Smooth muscle cell (in vitro differentiated cells): ENCODE measurements at regions not wholly inside any gene's neighbourhood (a gene's known extent, or its start where the extent isn't known, plus 50 kb on each side); places are given as distances from the start of the nearest gene placed in this dataset.

ENCODE experiments used
- DNase-seq: peaks from one replicate; lab custom pipeline; 2025; ENCODE audit not compliant: unreplicated experiment; lab: John Stamatoyannopoulos, UW
- H2AFZ ChIP-seq: fragments of 200-600 bp; sonication (generic); 2 replicates; pipeline ENCODE4 v1.6.0; 2016; ENCODE audit warnings: antibody characterized with exemption, low read depth, mild to moderate bottlenecking
- H3F3A ChIP-seq: fragments of 200-600 bp; sonication (generic); 2 replicates; pipeline ENCODE4 v1.6.0; 2017; ENCODE audit warnings: antibody characterized with exemption, low read depth
- H3K27ac ChIP-seq: fragments of 200-600 bp; sonication (generic); 2 replicates; pipeline ENCODE4 v1.5.1; 2016; ENCODE audit warnings: low read depth, mild to moderate bottlenecking
- H3K27me3 ChIP-seq: fragments of 200-600 bp; sonication (generic); 2 replicates; pipeline ENCODE4 v1.6.1; 2016; ENCODE audit warnings: low read depth, mild to moderate bottlenecking
- H3K36me3 ChIP-seq: fragments of 200-600 bp; sonication (generic); 2 replicates; pipeline ENCODE4 v1.5.1; 2016; ENCODE audit warnings: low read depth
- H3K4me1 ChIP-seq: fragments of 200-600 bp; sonication (generic); 2 replicates; pipeline ENCODE4 v1.5.1; 2016; ENCODE audit warnings: low read depth
- H3K4me2 ChIP-seq: fragments of 200-600 bp; sonication (generic); 2 replicates; pipeline ENCODE4 v1.6.0; 2016; ENCODE audit warnings: mild to moderate bottlenecking
- H3K4me3 ChIP-seq: fragments of 200-600 bp; sonication (generic); 2 replicates; pipeline ENCODE4 v1.5.1; 2016; ENCODE audit warnings: mild to moderate bottlenecking
- H3K79me2 ChIP-seq: fragments of 200-600 bp; sonication (generic); 2 replicates; pipeline ENCODE4 v1.6.0; 2016; ENCODE audit warnings: low read depth, mild to moderate bottlenecking
- H3K9ac ChIP-seq: fragments of 200-600 bp; sonication (generic); 2 replicates; pipeline ENCODE4 v1.6.0; 2016; ENCODE audit warnings: low read depth
- H3K9me3 ChIP-seq: fragments of 200-600 bp; sonication (generic); replicated peaks from 2 replicates; pipeline ENCODE4 v1.5.1; 2016; ENCODE audit warnings: low read depth
- H4K20me1 ChIP-seq: fragments of 200-600 bp; sonication (generic); 2 replicates; pipeline ENCODE4 v1.6.0; 2016; ENCODE audit warnings: low read depth
- CTCF ChIP-seq: fragments of 200-600 bp; sonication (generic); IDR thresholded peaks from 2 replicates; pipeline ENCODE4 v1.5.1; 2017; ENCODE audit warnings: borderline replicate concordance, mild to moderate bottlenecking, antibody characterized with exemption; ENCODE audit not compliant: insufficient read depth, poor library complexity, severe bottlenecking
- WGBS: methylation state at CpG from one replicate; pipeline ENCODE4 v1.1.7; 2016; ENCODE audit warnings: low lambda C conversion rate; 5-methylcytosine and 5-hydroxymethylcytosine counted together

- H3K4me3 ChIP-seq = no peak overlapping the region
- no peaks in the 10 kb centered on the region for H3K9me3 ChIP-seq
- WGBS = 90% methylated on average over 3 of the region's 3 CpGs
- H3F3A ChIP-seq = no peaks in the 10 kb centered on the region
- H3K4me2 ChIP-seq = no peak overlapping the region
- H3K9ac ChIP-seq = no peak overlapping the region
- H3K27me3 ChIP-seq = no peaks in the 10 kb centered on the region
- no peaks in the 10 kb centered on the region for H4K20me1 ChIP-seq
- H3K36me3 ChIP-seq = no peaks in the 10 kb centered on the region
- no peak for DNase-seq
- no peaks in the 10 kb centered on the region for H3K79me2 ChIP-seq
- H2AFZ ChIP-seq = no peak overlapping the region
- H3K4me1 ChIP-seq = peaks cover 6% of the 10 kb centered on the region
- no peak overlapping the region for H3K27ac ChIP-seq
- TF ChIP-seq CTCF = no peak
Measured at GRCh38 chr10:43851030-43851429, 202.3 kb upstream of the ZNF32 start.

- WGBS = 95% methylated on average over 3 of the region's 3 CpGs
Measured at GRCh38 chr10:43849551-43849950, 200.9 kb upstream of the ZNF32 start.

GRCh38 chr10:43846968-43847367 is 198.3 kb upstream of the ZNF32 start:
- no peaks in the 10 kb centered on the region for H3K27me3 ChIP-seq

More at GRCh38 chr10:43849551-43849950, 200.9 kb upstream of the ZNF32 start:
- Histone ChIP-seq H2AFZ (no peak overlapping the region), H3K79me2 (no peaks in the 10 kb centered on the region), H3K4me3 (no peak overlapping the region), H3K27ac (no peak overlapping the region), H3K4me2 (no peak overlapping the region), H3K9me3 (no peaks in the 10 kb centered on the region), H3K9ac (no peak overlapping the region), H4K20me1 (no peaks in the 10 kb centered on the region), H3K27me3 (no peaks in the 10 kb centered on the region), H3F3A (no peaks in the 10 kb centered on the region), H3K36me3 (no peaks in the 10 kb centered on the region), H3K4me1 (peaks cover 6% of the 10 kb centered on the region)
- TF ChIP-seq CTCF = no peak
- no peak for DNase-seq

More at GRCh38 chr10:43846968-43847367, 198.3 kb upstream of the ZNF32 start:
- H3K4me1 ChIP-seq = no peaks in the 10 kb centered on the region
- DNase-seq = no peak
- H3K79me2 ChIP-seq = no peaks in the 10 kb centered on the region
- no peak overlapping the region for H3K9ac ChIP-seq
- no peaks in the 10 kb centered on the region for H3K9me3 ChIP-seq
- no peaks in the 10 kb centered on the region for H4K20me1 ChIP-seq
- no peak overlapping the region for H3K27ac ChIP-seq
- no peak overlapping the region for H3K4me2 ChIP-seq
- H2AFZ ChIP-seq = no peak overlapping the region
- no peak for TF ChIP-seq CTCF
- H3F3A ChIP-seq = no peaks in the 10 kb centered on the region
- WGBS = 91% methylated on average over 4 of the region's 4 CpGs
- no peak overlapping the region for H3K4me3 ChIP-seq
- no peaks in the 10 kb centered on the region for H3K36me3 ChIP-seq
